Ammon's horn (tissue), 1 donor: ENCODE measurements at regions not wholly inside any gene's neighbourhood (a gene's known extent, or its start where the extent isn't known, plus 50 kb on each side); places are given as distances from the start of the nearest gene placed in this dataset.
A peak's percentile ranks its signal among the peaks of the same experiment; 100 is the strongest.
"Not testable (repeated sequence)": the region's sequence is repeated elsewhere in the genome, so short reads cannot be mapped to it uniquely, and the experiment has no call there.

ENCODE experiments used
- DNase-seq: peaks from one replicate; pipeline ENCODE4 v3.0.0-alpha.2; 2016; ENCODE audit warnings: low spot score

GRCh38 chr1:4172644-4173599 is 272.9 kb upstream of the C1orf174 start:
- DNase-seq: peak; percentile 58

- DNase-seq: no peak
These were observed 273.7 kb upstream of the C1orf174 start for GRCh38 chr1:4173731-4174130.

- DNase-seq: no peak
These were observed 274.5 kb upstream of the C1orf174 start for GRCh38 chr1:4174291-4175200.

DNA sequence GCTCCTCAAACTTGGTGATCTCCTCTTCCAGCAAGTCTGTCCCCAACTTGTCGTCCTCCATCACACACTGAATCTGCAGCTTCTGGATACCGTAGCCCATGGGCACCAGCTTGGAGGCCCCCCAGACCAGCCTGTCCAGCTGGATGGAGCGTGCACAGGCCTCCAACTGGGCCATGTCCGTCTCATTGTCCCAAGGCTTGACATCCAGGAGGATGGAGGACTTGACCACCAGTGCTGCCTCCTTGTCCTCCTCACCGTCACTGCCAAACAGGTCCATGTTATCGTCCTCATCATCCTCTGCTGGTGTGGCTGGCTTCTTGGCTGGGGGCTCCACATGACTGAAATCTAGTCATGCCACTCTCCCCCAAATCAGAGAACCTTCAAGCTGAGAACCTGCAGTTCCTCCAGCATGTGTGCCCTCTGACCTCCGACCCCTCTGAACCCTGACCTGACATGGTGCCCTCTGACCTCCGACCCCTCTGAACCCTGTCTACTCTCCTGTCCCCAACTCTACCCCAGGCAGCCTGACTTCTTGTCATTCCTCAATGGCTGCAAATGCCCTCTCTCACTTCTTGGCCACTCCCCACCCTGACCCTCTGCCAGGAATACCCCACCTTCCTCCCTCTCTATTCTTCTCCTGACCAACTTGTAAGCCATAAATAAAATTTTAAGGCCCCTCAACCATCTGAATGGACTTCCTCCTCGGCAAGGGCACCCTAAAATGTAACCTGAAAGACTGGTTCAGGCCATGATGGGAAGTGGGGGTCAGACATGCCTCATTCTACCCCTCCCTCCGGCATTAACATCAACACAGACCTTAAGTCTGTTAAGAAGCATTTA is 275.7 kb upstream of the C1orf174 start:
- DNase-seq: no peak

GRCh38 chr1:4176841-4177240 is 276.8 kb upstream of the C1orf174 start:
- DNase-seq: no peak

DNA sequence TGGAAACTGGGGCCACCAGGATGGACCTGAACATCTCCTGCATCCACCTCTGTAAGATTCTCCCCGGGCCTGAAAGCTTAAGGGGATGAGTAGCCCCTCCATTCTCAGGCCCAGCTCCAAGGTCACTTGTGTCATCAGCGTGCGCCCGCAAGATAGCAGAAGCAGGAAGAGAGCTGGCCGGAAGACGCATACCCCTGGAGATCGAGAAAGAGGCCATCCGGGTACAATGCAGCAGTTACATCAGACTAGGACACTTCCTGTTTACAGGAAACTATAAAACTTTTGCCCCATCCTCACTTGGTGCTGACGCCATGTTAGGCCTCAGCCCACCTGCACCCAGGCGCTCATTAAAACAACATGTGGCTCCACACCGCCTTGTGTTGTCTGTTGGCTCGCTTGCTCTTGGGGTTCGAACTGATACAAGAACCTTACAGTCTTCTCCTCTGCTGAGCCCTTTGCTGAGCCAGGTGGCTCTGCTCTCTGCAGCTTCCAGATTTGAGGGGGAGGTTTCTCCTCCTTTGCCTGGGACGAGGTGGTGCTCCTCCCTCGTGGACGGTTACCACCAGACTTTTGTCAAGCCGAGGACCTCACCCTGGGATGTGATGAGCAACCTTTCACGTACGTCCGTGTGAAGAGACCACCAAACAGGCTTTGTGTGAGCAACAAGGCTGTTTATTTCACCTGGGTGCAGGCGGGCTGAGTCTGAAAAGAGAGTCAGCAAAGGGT is 277.5 kb upstream of the C1orf174 start:
- no peak for DNase-seq

- no peak for DNase-seq
These were observed 278.5 kb upstream of the C1orf174 start for GRCh38 chr1:4178501-4179113.

- no peak for DNase-seq
These were observed 280.1 kb upstream of the C1orf174 start for GRCh38 chr1:4179914-4180735.

DNA sequence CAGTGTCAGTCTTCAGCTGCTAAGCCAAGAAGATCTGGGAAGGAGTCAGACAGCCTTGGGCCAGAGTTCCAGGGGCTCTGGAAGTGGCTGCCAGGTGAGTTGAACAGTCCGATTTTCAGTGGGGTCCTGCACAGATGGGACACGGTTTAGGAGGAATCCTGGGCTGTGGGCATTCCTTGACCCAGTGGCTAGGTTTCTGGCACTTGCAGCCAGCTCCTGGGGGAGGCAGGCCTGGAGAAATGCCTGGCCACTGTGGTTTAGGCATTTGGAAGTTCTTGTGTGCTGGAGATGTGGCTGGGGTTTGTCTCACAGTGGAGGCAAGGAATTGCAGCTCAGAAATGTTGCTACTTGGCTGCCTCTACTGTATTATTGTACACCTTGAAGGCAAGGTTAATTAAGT is 286.4 kb upstream of the C1orf174 start:
- not testable (repeated sequence) for DNase-seq

DNA sequence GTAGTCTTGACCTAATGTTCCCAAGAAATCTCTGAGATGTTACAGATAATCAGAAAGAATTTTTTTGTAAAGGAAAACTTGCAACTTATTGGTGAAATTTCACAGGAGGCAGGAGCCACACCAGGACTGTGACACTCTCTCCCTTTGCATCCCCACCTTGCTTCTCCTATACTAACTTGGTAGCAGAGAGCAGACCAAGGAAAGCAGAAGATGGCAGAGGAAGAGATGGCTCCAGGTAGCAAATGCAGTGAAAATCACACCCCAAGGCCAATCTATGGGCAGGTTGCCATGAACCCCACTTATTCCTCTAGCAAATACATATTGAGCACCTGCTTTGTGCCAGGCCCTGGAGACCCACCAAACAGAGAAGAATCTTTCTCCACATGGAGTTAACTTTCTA is 303.4 kb upstream of the C1orf174 start:
- no peak for DNase-seq

DNA sequence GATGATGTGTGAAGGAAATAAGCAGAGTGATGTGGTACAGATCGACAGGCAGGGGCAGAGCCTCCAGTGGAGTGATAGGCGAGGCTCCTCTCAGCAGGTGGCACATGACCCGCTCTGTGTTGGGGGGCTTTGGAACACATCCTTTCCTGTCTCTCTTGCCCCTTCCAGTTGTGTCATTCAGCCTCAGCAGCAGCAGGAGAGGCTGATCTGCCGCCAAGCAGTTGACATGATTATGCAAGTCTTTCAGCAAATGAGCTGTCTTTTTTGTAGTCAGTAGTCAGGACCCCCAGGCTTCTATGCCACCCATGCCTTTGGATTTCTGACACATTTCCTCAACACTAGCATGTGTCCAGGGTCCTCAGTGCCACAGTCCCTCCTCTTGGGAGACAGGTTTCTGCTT is 307.1 kb upstream of the C1orf174 start:
- DNase-seq: no peak

DNA sequence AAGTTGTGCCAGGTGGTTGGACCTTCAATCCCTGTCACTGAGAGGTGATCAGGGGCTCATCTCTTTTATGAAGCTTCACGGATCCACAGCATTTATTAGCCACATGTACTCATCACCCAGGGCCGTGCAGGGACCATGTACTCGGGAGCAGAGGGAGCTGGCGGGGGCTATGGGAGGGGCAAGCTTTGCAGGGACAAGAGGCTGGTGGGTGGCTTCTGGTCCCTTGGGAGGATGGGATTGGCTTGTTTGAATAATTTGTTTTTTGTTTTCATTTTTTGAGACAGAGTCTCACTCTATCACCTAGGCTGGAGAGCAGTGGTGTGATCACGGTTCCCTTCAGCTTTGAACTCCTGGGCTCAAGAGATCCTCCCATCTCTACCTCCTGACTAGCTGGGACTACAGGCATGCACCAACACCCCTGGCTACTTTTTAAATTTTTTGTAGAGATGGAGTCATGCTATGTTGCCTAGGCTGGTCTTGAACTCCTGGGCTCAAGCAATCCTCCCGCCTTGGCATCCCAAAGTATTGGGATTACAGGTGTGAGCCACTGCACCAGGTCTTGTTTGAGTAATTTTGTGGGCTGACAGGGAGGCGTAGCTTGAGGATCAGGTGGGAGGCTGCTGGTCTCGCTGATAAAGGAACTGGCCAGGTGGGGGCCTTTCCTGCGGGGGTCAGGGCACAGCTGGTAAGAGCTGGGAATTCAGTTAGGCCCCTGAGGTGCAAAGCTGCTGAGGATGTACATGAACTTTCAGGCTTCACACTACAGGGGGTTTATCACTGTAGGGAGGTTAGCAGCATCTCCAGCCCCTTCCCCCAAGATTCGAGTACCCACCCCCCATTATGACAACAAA is 308.0 kb upstream of the C1orf174 start:
- DNase-seq: no peak

- DNase-seq: no peak
These were observed 310.0 kb upstream of the C1orf174 start for GRCh38 chr1:4210043-4210442.

DNA sequence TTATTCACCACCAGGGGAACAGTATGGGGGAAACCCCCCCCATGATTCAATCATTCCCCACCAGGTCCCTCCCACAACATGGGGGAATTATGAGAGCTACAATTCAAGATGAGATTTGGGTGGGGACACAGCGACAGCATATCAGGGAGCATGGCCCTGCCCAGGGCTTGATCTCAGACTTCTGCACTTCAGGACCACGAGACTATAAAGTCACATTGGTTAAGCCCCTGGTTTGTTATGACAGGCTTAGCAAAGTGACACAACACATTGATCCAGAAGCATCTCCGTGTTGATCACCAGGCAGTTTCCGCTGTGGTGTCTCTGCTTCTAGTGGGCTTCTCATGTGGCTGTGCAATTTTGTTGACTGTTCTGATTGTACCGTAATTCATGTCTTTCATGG is 312.7 kb upstream of the C1orf174 start:
- DNase-seq: no peak

GRCh38 chr1:4213366-4213973 is 313.4 kb upstream of the C1orf174 start:
- DNase-seq: no peak

GRCh38 chr1:4214826-4215225 is 314.8 kb upstream of the C1orf174 start:
- DNase-seq: no peak

DNA sequence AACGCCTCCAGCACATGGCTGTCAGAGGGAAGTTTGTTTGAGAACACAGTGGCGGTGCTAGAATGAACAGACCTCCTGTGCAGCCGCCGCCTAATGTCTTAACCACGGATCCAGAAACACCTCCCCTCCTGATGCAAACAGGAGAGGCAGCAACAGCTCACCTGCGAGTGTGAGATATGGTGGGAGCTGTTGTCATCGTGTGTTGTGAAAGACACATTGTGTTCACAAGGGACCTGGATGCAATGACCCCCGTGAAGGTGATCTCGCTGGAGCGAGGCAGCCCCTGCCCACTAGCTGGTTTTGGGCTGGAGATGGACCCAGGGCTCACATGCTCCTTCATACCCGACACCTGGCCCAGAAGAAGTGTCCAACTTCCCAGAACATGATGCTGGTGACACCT is 315.3 kb upstream of the C1orf174 start:
- DNase-seq: no peak

DNA sequence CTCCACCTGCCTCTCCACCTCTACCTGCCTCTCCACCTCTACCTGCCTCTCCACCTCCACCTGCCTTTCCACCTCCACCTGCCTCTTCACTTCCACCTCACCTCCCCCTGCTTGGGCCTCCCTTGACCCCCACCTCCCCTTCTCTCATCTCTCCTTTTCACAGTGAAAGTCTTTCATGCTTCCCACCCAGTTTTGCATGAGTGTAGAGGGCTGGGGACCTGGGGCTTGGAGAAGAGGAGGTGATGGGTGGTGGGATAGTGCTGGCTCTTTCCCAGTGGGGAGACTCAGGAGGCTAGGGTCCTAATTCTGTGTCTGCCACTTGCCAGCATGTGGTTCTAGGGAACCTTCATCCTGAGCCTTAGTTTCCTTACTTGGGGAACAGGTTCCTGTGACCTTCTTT is 316.2 kb upstream of the C1orf174 start:
- no peak for DNase-seq

DNA sequence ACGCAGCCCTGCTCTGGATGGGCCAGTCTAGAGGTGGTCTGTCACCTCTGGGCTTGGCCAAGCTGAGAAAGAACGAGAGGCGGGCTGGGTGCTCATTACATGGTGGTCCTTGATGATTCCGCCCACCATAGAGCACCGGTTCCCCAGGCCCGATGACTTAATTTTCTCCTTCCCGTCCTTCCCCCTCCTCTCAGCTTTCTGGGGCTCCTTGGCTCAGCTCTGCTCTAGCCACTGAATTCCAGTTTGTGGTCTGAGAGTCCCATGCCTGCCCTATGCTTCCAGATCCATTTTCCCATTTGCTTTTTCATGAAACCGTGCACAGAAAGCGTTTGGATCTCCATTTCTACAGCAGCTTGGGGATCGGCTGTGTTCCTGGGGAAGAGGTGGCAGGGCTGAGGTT is 318.5 kb upstream of the C1orf174 start:
- no peak for DNase-seq
